Limb (tissue), 2 donors: ENCODE measurements at regions not wholly inside any gene's neighbourhood (a gene's known extent, or its start where the extent isn't known, plus 50 kb on each side); places are given as distances from the start of the nearest gene placed in this dataset.
A peak's percentile ranks its signal among the peaks of the same experiment; 100 is the strongest.

ENCODE experiments used
- DNase-seq, 2 donors: peaks; one replicate each; pipeline ENCODE4 v3.0.0-alpha.2; 2016; ENCODE audit errors: extremely low spot score in 2 of 2

GRCh38 chr2:41832218-41832617 is 215.6 kb upstream of the PKDCC start:
- DNase-seq, result no peak

- DNase-seq, result no peak
Measured at GRCh38 chr2:41835401-41835800, 212.4 kb upstream of the PKDCC start.

- DNase-seq, result peak; percentile 37 to 65
Measured at GRCh38 chr2:41836948-41837347, 210.9 kb upstream of the PKDCC start.

- no peak for DNase-seq
Measured at GRCh38 chr2:41837610-41838009, 210.2 kb upstream of the PKDCC start.

GRCh38 chr2:41840702-41841551 is 206.9 kb upstream of the PKDCC start:
- DNase-seq, result peak; percentile 94 to 96

GRCh38 chr2:41846962-41847361 is 200.9 kb upstream of the PKDCC start:
- DNase-seq, result no peak

GRCh38 chr2:41847744-41848441 is 199.9 kb upstream of the PKDCC start:
- no peak for DNase-seq

GRCh38 chr2:41851554-41851953 is 196.3 kb upstream of the PKDCC start:
- no peak for DNase-seq

- DNase-seq, result peak; percentile 68 to 71
Measured at GRCh38 chr2:41853427-41854191, 194.2 kb upstream of the PKDCC start.

GRCh38 chr2:41854227-41854626 is 193.6 kb upstream of the PKDCC start:
- DNase-seq, result no peak

- DNase-seq, result no peak
Measured at GRCh38 chr2:41856946-41857345, 190.9 kb upstream of the PKDCC start.

GRCh38 chr2:41859615-41860514 is 188.0 kb upstream of the PKDCC start:
- no peak for DNase-seq

GRCh38 chr2:41863062-41863461 is 184.8 kb upstream of the PKDCC start:
- DNase-seq, result no peak

GRCh38 chr2:41865263-41865662 is 182.6 kb upstream of the PKDCC start:
- DNase-seq, result no peak

GRCh38 chr2:41867553-41867952 is 180.3 kb upstream of the PKDCC start:
- DNase-seq, result no peak

GRCh38 chr2:41869542-41870264 is 178.1 kb upstream of the PKDCC start:
- peak; percentile 82 to 91 for DNase-seq

- peak in 1 of 2 donors; percentile 48 for DNase-seq
Measured at GRCh38 chr2:41870265-41870585, 177.6 kb upstream of the PKDCC start.

- peak in 1 of 2 donors; percentile 63 for DNase-seq
Measured at GRCh38 chr2:41871080-41871479, 176.7 kb upstream of the PKDCC start.

- DNase-seq, result no peak
Measured at GRCh38 chr2:41872646-41873045, 175.2 kb upstream of the PKDCC start.
